OCI-LY1 (cell line): ENCODE measurements at regions not wholly inside any gene's neighbourhood (a gene's known extent, or its start where the extent isn't known, plus 50 kb on each side); places are given as distances from the start of the nearest gene placed in this dataset.

ENCODE experiments used
- EZH2 ChIP-seq: fragments of 200-600 bp; sonication (generic), shearing (Covaris generic); IDR thresholded peaks from 2 replicates; pipeline ENCODE4 v1.8.0; 2017; ENCODE audit warnings: borderline replicate concordance, mixed run types, mild to moderate bottlenecking, antibody characterized with exemption, low read length, moderate library complexity, mixed read lengths
- TF ChIP-seq, protein P1 (sequence below): fragments of 200-600 bp; sonication (generic), shearing (Covaris generic); IDR thresholded peaks from 2 replicates; pipeline ENCODE4 v1.5.1; 2017; ENCODE audit warnings: mild to moderate bottlenecking, antibody characterized with exemption, low read length, moderate library complexity, mixed read lengths

DNA sequence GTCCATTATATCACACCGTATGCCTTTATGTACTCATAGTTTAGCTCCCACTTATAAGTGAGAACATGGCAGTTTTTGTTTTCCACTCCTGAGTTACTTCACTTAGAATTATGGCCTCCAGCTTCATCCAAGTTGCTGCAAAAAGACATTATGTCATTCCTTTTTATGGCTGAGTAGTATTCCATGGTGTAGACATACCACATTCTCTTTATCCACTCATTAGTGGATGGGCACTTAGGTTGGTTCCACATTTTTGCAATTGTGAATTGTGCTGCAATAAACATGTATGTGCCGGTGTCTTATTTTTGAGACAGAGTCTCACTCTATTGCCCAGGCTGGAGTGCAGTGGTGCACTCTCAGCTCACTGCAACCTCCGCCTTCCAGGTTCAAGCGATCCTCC is 74.1 kb upstream of the IQSEC1 start:
- TF ChIP-seq, protein P1, sequence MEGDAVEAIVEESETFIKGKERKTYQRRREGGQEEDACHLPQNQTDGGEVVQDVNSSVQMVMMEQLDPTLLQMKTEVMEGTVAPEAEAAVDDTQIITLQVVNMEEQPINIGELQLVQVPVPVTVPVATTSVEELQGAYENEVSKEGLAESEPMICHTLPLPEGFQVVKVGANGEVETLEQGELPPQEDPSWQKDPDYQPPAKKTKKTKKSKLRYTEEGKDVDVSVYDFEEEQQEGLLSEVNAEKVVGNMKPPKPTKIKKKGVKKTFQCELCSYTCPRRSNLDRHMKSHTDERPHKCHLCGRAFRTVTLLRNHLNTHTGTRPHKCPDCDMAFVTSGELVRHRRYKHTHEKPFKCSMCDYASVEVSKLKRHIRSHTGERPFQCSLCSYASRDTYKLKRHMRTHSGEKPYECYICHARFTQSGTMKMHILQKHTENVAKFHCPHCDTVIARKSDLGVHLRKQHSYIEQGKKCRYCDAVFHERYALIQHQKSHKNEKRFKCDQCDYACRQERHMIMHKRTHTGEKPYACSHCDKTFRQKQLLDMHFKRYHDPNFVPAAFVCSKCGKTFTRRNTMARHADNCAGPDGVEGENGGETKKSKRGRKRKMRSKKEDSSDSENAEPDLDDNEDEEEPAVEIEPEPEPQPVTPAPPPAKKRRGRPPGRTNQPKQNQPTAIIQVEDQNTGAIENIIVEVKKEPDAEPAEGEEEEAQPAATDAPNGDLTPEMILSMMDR: no peak
- no peak for TF ChIP-seq EZH2
